Fibroblast of the conjunctiva (primary cell): ENCODE measurements at regions not wholly inside any gene's neighbourhood (a gene's known extent, or its start where the extent isn't known, plus 50 kb on each side); places are given as distances from the start of the nearest gene placed in this dataset.

Experiments
- DNase-seq: peaks from one replicate; pipeline ENCODE4 v3.0.0-alpha.2; 2010; ENCODE audit warnings: low read depth

DNA sequence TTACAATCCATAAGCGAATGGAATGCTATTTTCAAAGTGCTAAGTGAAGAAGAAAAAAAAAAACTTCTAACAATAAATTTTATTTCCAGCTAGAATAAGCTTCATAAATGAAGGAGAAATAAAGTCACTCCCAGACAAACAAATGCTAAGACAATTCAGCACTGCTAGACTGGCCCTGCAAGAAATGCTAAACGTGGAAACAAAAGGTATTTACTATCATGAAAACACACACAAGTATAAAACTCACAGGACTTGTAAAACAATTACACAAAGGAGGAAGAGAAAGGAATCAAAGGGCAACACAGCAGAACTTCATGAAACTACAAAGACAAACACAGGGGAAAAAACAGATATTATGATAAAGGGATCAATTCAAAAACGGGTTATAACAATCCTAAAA lies 85.8 kb upstream of the NELL2 start:
- DNase-seq = no peak

DNA sequence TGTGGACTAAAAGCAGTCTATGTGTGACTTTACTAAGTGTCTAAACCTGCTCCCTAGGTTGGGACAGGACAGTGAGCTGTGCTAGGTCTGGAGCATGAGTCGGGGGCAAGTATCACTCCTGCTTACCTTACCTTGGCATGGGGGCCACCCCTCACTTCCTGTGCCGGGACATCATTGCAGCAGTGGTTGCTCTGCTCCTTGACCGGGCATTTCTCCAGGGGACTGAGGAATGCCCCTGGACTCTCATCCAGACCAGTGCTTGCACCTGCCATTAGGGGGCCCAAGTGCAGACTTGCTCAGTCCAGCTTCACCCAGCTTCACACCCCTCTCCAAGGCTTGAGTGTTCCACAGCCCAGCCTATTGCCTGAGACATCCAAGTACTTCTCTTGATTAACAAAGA lies 84.7 kb upstream of the NELL2 start:
- DNase-seq = no peak

DNA sequence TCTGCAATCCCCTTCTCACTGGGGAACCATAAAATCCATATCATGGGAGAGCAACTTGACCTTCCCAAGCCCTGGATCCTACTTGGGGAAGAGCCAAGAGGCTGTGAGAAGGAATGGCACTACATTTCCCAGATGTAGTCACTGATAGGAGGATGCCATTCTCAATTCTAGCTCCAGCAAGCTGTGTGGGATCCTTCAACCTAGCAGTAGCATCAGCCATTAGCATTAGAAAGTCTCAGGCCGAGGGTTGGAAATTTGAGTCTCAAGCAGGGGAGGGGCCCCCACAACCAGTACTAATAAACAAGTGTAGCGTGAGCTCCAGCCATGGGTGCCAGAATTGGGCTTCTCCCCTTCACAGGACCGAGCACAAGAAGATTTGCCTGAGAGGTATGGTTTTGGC lies 84.3 kb upstream of the NELL2 start:
- DNase-seq = no peak

DNA sequence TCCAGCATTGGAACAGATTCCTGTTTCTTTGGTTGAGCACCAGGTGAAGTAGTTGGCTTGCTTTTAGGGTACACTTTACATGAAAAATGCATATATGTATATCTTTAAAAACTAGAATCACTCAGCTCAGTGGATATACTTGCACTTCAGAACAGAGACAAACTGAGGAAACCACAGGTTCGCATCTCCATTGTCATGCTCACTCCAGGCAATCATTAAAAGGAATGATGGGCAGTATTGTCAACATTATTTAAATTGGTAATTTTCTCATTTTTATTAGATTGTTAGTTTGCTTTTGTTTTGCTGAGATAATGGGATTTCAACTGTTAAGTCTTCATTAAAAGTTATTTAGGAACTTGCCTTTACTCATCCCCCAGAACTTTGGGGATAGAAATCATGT lies 71.0 kb upstream of the NELL2 start:
- no peak for DNase-seq

DNA sequence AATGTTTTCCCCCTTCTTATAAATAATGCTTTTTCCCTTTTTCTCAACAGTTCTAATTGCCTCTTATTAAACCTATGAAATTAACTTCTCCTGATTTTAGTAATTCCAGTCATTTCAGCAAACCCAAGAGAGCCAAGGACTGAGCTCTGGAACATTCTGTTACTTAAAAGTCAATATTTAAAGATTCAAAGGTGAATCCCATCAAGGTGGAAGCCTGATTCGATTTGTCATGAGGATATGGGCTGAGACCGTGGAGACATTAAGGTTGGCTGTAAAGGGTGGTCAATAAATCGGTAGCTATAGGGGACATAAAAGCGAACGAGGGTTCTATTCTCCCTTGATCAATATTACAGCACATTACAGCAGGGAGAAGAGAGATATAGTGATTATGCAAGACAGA lies 66.6 kb upstream of the NELL2 start:
- no peak for DNase-seq

DNA sequence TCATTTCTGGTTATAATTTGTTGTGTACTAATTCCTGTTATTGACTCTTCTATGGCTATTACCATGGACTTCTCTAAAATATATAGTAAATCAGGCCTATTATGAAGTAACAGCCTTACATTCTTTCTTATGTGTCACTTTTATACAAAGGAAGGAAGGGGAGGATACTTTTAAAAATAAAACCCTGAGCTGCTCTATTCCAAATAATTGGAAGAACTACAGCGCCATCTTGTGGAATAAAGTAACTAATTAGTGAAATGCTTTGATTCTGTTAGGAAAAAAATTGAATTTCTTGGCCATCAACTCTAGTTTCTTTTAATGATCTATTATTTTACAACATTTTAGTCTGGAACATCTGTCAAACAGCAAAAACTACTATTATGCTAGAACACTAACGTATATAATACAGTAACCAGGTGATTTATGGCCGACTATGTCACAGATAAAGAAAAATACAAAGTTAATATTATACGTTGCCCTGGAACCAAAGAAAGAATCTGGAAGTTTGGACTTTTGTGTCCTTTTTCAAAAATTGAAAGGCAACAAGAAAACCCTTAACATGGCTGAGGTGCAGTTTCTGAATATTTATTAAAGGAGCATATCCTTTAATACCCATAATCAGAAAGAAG lies 55.0 kb upstream of the NELL2 start:
- peak; percentile 26 for DNase-seq

DNA sequence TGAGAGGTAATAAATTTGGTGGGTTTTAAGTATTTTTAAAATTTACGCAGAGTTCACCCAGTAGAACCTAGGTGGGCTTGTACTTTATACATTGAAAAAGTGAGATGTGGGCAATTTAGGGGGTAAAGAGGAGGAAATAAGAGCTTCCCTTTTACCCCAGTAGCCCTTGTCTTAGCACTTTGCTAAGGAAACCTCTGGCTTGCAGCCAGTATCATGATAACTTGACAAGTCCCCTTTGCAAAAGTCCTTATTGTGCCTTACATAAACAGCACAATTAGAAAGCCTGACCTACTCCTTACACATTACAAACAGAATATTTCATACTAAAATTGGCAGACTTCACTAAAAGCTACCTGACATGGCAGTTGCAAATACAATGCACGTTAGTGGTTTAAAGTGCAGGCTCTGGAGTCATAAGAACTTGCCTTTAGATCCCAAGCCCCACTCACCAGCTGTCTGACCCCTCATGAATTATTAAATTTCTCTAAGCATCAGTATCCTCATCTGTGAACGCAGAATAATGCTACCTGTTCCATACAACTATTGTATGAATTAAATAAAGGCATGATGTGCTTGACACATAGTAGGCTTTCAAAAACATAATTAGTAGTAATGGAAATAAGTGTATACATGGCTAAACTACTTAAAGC lies 53.2 kb upstream of the NELL2 start:
- no peak for DNase-seq
